ENCODE measurements at regions not wholly inside any gene's neighbourhood (a gene's known extent, or its start where the extent isn't known, plus 50 kb on each side); places are given as distances from the start of the nearest gene placed in this dataset.

GRCh38 chr20:61061981-61062380, 190.1 kb upstream of the CDH4 start:
- Histone ChIP-seq H3K27me3 (ENCODE audit: control insufficient read depth in 2 of 2, insufficient read depth in 1 of 2, low read length in 1 of 2) (no peaks in the 10 kb centered on the region), H3K9me3 (ENCODE audit: control insufficient read depth in 2 of 2, insufficient read depth in 1 of 2, low read length in 1 of 2) (peaks cover 0 to 1% of the 10 kb centered on the region in 2 donors), H3K4me3 (ENCODE audit: low read length in 2 of 2) (no peak overlapping the region), H3K4me1 (ENCODE audit: control insufficient read depth in 2 of 2, insufficient read depth in 2 of 2, low read length in 2 of 2) (no peaks in the 10 kb centered on the region), H3K36me3 (ENCODE audit: control insufficient read depth in 2 of 2, insufficient read depth in 2 of 2, low read length in 1 of 2) (no peaks in the 10 kb centered on the region), H3K27ac (ENCODE audit: low read depth in 1 of 2, low read length in 1 of 2) (no peak overlapping the region)
- DNase-seq (ENCODE audit: low read depth in 6 of 9, low spot score in 9 of 9), result no peak
- WGBS, result 75% methylated on average over 6 of the region's 6 CpGs

- H3K4me1 ChIP-seq (ENCODE audit: control insufficient read depth in 2 of 2, insufficient read depth in 2 of 2, low read length in 2 of 2), result no peaks in the 10 kb centered on the region
- no peak for DNase-seq (ENCODE audit: low read depth in 6 of 9, low spot score in 9 of 9)
- 90% methylated on average over 10 of the region's 10 CpGs for WGBS
These were observed 186.2 kb upstream of the CDH4 start for GRCh38 chr20:61065853-61066252.

DNA sequence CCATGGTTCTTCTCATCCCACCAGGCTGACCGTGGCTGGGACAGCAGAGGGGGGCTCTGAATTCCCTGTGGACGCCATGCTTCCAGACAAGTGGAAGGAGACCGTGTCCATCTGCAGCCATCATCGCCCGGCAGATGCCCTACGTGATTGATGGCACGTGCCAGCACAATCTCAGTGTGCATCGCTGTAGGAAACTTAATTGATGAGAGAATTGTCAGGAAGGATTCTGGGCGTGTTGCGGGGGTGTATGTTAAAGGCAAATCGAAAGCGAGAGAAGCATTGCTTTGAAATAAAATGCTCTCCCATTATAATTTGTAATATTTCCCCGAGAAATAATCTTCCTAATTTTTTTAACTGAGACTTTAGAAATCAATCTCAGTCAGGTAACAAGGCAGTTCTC, 185.5 kb upstream of the CDH4 start:
- H3K36me3 ChIP-seq (ENCODE audit: control insufficient read depth in 2 of 2, insufficient read depth in 2 of 2, low read length in 1 of 2), result no peaks in the 10 kb centered on the region
- H3K4me3 ChIP-seq (ENCODE audit: low read length in 2 of 2), result no peak overlapping the region
- H3K9me3 ChIP-seq (ENCODE audit: control insufficient read depth in 2 of 2, insufficient read depth in 1 of 2, low read length in 1 of 2), result peaks cover 0 to 1% of the 10 kb centered on the region in 2 donors
- 91% methylated on average over 13 of the region's 13 CpGs for WGBS
- DNase-seq (ENCODE audit: low read depth in 6 of 9, low spot score in 9 of 9), result no peak
- no peaks in the 10 kb centered on the region for H3K4me1 ChIP-seq (ENCODE audit: control insufficient read depth in 2 of 2, insufficient read depth in 2 of 2, low read length in 2 of 2)
- H3K27me3 ChIP-seq (ENCODE audit: control insufficient read depth in 2 of 2, insufficient read depth in 1 of 2, low read length in 1 of 2), result no peaks in the 10 kb centered on the region
- H3K27ac ChIP-seq (ENCODE audit: low read depth in 1 of 2, low read length in 1 of 2), result no peak overlapping the region

More at GRCh38 chr20:61065853-61066252, 186.2 kb upstream of the CDH4 start:
- H3K9me3 ChIP-seq (ENCODE audit: control insufficient read depth in 2 of 2, insufficient read depth in 1 of 2, low read length in 1 of 2), result peaks cover 0 to 1% of the 10 kb centered on the region in 2 donors
- H3K36me3 ChIP-seq (ENCODE audit: control insufficient read depth in 2 of 2, insufficient read depth in 2 of 2, low read length in 1 of 2), result no peaks in the 10 kb centered on the region
- no peak overlapping the region for H3K27ac ChIP-seq (ENCODE audit: low read depth in 1 of 2, low read length in 1 of 2)
- H3K27me3 ChIP-seq (ENCODE audit: control insufficient read depth in 2 of 2, insufficient read depth in 1 of 2, low read length in 1 of 2), result no peaks in the 10 kb centered on the region
- H3K4me3 ChIP-seq (ENCODE audit: low read length in 2 of 2), result no peak overlapping the region

DNA sequence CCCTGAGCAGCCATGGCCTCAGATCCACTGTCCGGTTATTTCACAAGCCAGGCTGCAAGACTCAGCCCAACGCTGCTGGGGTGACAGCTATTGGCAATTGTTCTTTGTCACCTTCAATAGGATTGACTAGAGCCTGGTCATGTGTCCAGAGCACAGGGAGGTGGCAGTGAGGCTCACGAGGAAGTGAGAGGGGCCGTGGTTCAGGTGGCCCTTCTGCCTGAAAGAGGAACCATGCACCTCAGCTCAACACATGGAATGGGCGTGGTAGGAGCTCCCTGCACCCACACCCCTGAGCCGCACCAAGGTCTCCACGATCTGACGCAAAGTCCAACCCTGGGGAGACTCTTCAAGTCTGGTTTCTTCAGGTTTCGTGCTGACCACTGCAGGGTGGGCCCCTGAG, 184.8 kb upstream of the CDH4 start:
- no peak for DNase-seq (ENCODE audit: low read depth in 6 of 9, low spot score in 9 of 9)
- Histone ChIP-seq H3K27ac (ENCODE audit: low read depth in 1 of 2, low read length in 1 of 2) (no peak overlapping the region), H3K27me3 (ENCODE audit: control insufficient read depth in 2 of 2, insufficient read depth in 1 of 2, low read length in 1 of 2) (no peaks in the 10 kb centered on the region), H3K4me1 (ENCODE audit: control insufficient read depth in 2 of 2, insufficient read depth in 2 of 2, low read length in 2 of 2) (no peaks in the 10 kb centered on the region), H3K9me3 (ENCODE audit: control insufficient read depth in 2 of 2, insufficient read depth in 1 of 2, low read length in 1 of 2) (peaks cover 0 to 1% of the 10 kb centered on the region in 2 donors), H3K4me3 (ENCODE audit: low read length in 2 of 2) (no peak overlapping the region), H3K36me3 (ENCODE audit: control insufficient read depth in 2 of 2, insufficient read depth in 2 of 2, low read length in 1 of 2) (no peaks in the 10 kb centered on the region)
- WGBS, result 75% methylated on average over 9 of the region's 9 CpGs

DNA sequence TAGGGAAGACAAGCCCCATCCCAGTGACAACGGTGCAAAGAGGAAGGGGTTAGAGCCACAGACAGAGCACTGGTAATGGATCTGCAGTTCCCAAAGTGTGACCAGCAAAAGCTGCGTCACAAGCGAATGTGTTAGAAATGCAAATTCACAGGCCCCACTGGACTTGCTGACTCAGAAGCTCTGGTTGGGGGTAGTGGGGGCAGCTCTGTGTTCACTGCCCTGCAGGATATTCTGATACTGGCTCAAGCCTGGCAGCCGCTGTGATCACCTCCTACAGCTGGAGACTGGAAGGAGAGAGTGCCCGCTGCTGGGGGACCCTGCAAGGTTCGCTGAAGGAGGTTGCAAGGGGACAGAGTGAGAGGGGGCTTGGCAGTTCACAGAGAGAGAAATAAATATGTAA, 179.7 kb upstream of the CDH4 start:
- Histone ChIP-seq H3K4me3 (ENCODE audit: low read length in 2 of 2) (no peak overlapping the region), H3K27ac (ENCODE audit: low read depth in 1 of 2, low read length in 1 of 2) (no peak overlapping the region), H3K9me3 (ENCODE audit: control insufficient read depth in 2 of 2, insufficient read depth in 1 of 2, low read length in 1 of 2) (no peaks in the 10 kb centered on the region), H3K4me1 (ENCODE audit: control insufficient read depth in 2 of 2, insufficient read depth in 2 of 2, low read length in 2 of 2) (no peaks in the 10 kb centered on the region), H3K36me3 (ENCODE audit: control insufficient read depth in 2 of 2, insufficient read depth in 2 of 2, low read length in 1 of 2) (no peaks in the 10 kb centered on the region), H3K27me3 (ENCODE audit: control insufficient read depth in 2 of 2, insufficient read depth in 1 of 2, low read length in 1 of 2) (no peaks in the 10 kb centered on the region)
- DNase-seq (ENCODE audit: low read depth in 6 of 9, low spot score in 9 of 9), result no peak
- 70% methylated on average over 6 of the region's 6 CpGs for WGBS

DNA sequence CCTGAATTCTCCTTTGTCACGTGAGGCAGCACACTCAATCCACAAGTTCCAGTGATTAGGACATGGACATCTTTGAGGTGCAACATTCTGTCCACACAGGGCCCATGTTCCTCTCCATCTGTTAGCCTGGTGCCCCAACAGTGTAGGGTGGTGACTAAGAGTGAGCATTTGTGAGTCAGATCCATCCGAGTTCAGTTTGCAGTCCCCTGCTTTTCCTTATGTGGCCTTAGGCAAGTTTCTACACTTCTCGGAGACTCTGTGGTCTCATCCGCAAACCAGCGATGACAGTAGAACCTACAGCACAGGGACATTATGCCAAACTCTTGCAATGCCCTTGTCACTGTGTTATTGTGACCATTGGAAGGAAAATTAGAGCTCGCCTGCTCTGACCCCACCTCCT, 178.7 kb upstream of the CDH4 start:
- no peak overlapping the region for H3K27ac ChIP-seq (ENCODE audit: low read depth in 1 of 2, low read length in 1 of 2)
- H3K36me3 ChIP-seq (ENCODE audit: control insufficient read depth in 2 of 2, insufficient read depth in 2 of 2, low read length in 1 of 2), result no peaks in the 10 kb centered on the region
- no peak for DNase-seq (ENCODE audit: low read depth in 6 of 9, low spot score in 9 of 9)
- H3K4me1 ChIP-seq (ENCODE audit: control insufficient read depth in 2 of 2, insufficient read depth in 2 of 2, low read length in 2 of 2), result no peaks in the 10 kb centered on the region
- no peak overlapping the region for H3K4me3 ChIP-seq (ENCODE audit: low read length in 2 of 2)
- no peaks in the 10 kb centered on the region for H3K27me3 ChIP-seq (ENCODE audit: control insufficient read depth in 2 of 2, insufficient read depth in 1 of 2, low read length in 1 of 2)
- WGBS, result 97% methylated on average over 6 of the region's 6 CpGs
- no peaks in the 10 kb centered on the region for H3K9me3 ChIP-seq (ENCODE audit: control insufficient read depth in 2 of 2, insufficient read depth in 1 of 2, low read length in 1 of 2)

DNA sequence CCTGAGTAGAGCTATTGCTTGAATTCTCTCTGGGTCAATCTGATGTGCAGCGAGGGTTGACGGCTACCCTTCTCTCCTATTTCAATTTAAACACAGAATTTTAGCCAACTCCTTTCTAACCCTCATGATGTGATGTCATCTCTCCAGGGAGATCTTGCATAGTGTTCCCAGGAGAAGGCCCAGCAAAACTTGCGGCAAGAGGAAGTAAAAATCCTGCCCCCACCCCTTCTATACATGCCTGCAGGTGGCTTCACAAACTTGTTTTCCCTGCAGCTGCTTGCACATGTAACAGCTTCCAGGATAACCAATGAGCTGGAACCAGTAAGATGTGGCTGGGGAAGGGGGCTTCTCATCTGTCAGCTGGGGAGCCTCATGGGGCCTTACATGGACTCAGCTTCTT, 169.3 kb upstream of the CDH4 start:
- no peaks in the 10 kb centered on the region for H3K27me3 ChIP-seq (ENCODE audit: control insufficient read depth in 2 of 2, insufficient read depth in 1 of 2, low read length in 1 of 2)

DNA sequence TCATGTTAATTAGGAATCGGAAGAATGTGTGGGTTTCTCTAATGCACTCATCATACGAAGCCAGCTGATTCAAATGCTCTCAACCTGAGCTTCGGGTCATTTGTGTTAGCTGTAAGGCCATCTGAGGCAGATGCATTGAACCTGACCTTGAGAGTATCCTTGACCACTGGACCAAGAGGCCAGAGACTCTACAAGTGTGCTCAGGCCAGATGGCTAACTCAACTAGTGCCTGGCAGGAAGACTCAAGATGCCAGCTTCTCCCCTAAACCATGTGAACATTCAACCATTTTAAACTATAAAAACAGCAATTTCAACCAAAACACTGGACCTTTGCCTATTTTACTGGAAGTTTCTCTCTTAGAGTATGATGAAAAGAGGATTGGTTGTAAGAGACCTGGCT, 168.6 kb upstream of the CDH4 start:
- 94% methylated on average over 3 of the region's 3 CpGs for WGBS
- H3K27ac ChIP-seq (ENCODE audit: low read depth in 1 of 2, low read length in 1 of 2), result no peak overlapping the region

More for the DNA sequence above, 169.3 kb upstream of the CDH4 start:
- no peaks in the 10 kb centered on the region for H3K9me3 ChIP-seq (ENCODE audit: control insufficient read depth in 2 of 2, insufficient read depth in 1 of 2, low read length in 1 of 2)
- 82% methylated on average over 3 of the region's 3 CpGs for WGBS
- no peak overlapping the region for H3K27ac ChIP-seq (ENCODE audit: low read depth in 1 of 2, low read length in 1 of 2)
- peaks cover 0 to 2% of the 10 kb centered on the region in 2 donors for H3K4me1 ChIP-seq (ENCODE audit: control insufficient read depth in 2 of 2, insufficient read depth in 2 of 2, low read length in 2 of 2)
- H3K36me3 ChIP-seq (ENCODE audit: control insufficient read depth in 2 of 2, insufficient read depth in 2 of 2, low read length in 1 of 2), result no peaks in the 10 kb centered on the region
- no peak overlapping the region for H3K4me3 ChIP-seq (ENCODE audit: low read length in 2 of 2)
- no peak for DNase-seq (ENCODE audit: low read depth in 6 of 9, low spot score in 9 of 9)

DNA sequence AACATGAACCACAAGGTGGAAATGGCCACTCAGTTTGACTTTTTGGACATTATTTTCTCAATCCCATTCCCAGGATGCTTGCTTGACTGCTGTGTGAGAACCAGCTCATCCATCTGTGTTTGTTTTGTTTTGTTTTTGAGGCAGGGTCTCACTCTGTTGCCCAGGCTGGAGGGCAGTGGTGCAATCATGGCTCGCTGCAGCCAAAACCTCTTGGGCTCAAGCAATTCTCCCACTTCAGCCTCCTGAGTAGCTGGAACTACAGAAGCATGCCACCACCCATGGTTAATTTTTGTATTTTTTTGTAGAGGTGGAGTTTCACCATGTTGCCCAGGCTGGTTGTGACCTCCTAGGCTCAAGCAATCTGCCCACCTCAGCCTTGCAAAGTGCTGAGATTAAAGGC, 166.0 kb upstream of the CDH4 start:
- 94% methylated on average over 1 of the region's 1 CpG for WGBS
- DNase-seq (ENCODE audit: low read depth in 6 of 9, low spot score in 9 of 9), result no peak
- Histone ChIP-seq H3K27me3 (ENCODE audit: control insufficient read depth in 2 of 2, insufficient read depth in 1 of 2, low read length in 1 of 2) (no peaks in the 10 kb centered on the region), H3K4me3 (ENCODE audit: low read length in 2 of 2) (no peak overlapping the region), H3K36me3 (ENCODE audit: control insufficient read depth in 2 of 2, insufficient read depth in 2 of 2, low read length in 1 of 2) (no peaks in the 10 kb centered on the region), H3K4me1 (ENCODE audit: control insufficient read depth in 2 of 2, insufficient read depth in 2 of 2, low read length in 2 of 2) (peaks cover 0 to 2% of the 10 kb centered on the region in 2 donors), H3K9me3 (ENCODE audit: control insufficient read depth in 2 of 2, insufficient read depth in 1 of 2, low read length in 1 of 2) (no peaks in the 10 kb centered on the region), H3K27ac (ENCODE audit: low read depth in 1 of 2, low read length in 1 of 2) (no peak overlapping the region)

More for the DNA sequence above, 168.6 kb upstream of the CDH4 start:
- no peaks in the 10 kb centered on the region for H3K9me3 ChIP-seq (ENCODE audit: control insufficient read depth in 2 of 2, insufficient read depth in 1 of 2, low read length in 1 of 2)
- H3K4me3 ChIP-seq (ENCODE audit: low read length in 2 of 2), result no peak overlapping the region
- DNase-seq (ENCODE audit: low read depth in 6 of 9, low spot score in 9 of 9), result no peak
- no peaks in the 10 kb centered on the region for H3K27me3 ChIP-seq (ENCODE audit: control insufficient read depth in 2 of 2, insufficient read depth in 1 of 2, low read length in 1 of 2)
- H3K36me3 ChIP-seq (ENCODE audit: control insufficient read depth in 2 of 2, insufficient read depth in 2 of 2, low read length in 1 of 2), result no peaks in the 10 kb centered on the region
- H3K4me1 ChIP-seq (ENCODE audit: control insufficient read depth in 2 of 2, insufficient read depth in 2 of 2, low read length in 2 of 2), result peaks cover 0 to 2% of the 10 kb centered on the region in 2 donors

DNA sequence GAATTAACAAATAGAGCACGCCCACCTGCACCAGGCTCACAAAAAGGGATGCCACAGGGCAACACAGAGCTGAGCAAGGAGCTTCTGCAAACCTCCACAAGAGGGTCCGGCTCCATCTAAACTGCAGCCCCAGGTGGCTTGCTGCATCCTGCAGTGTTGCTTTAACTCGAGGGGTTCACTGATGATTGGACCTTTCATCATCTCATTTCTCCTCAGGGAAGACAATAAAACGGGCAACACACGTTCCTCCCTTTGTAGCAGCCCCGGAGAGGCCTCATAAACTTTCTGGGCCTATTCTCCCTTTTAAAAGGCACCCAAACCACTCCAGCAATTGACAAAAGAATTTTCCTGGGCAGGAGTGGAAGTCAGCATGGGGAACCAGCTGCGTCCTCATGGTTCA, 161.5 kb upstream of the CDH4 start:
- Histone ChIP-seq H3K36me3 (ENCODE audit: control insufficient read depth in 2 of 2, insufficient read depth in 2 of 2, low read length in 1 of 2) (no peaks in the 10 kb centered on the region), H3K4me3 (ENCODE audit: low read length in 2 of 2) (no peak overlapping the region), H3K27ac (ENCODE audit: low read depth in 1 of 2, low read length in 1 of 2) (no peak overlapping the region), H3K27me3 (ENCODE audit: control insufficient read depth in 2 of 2, insufficient read depth in 1 of 2, low read length in 1 of 2) (no peaks in the 10 kb centered on the region), H3K9me3 (ENCODE audit: control insufficient read depth in 2 of 2, insufficient read depth in 1 of 2, low read length in 1 of 2) (peaks cover 0 to 3% of the 10 kb centered on the region in 2 donors), H3K4me1 (ENCODE audit: control insufficient read depth in 2 of 2, insufficient read depth in 2 of 2, low read length in 2 of 2) (no peaks in the 10 kb centered on the region)
- WGBS, result 51% methylated on average over 7 of the region's 7 CpGs
- DNase-seq (ENCODE audit: low read depth in 6 of 9, low spot score in 9 of 9), result no peak

Data from thymus (tissue), 11 donors.